Stimulated activated CD4-positive, alpha-beta T cell treated with anti-CD3 and anti-CD28 coated beads, Interleukin-15, amount 100 ng/mL, for 24 hours (primary cell): ENCODE measurements at regions not wholly inside any gene's neighbourhood (a gene's known extent, or its start where the extent isn't known, plus 50 kb on each side); places are given as distances from the start of the nearest gene placed in this dataset.

Source experiments
- DNase-seq: peaks from one replicate; pipeline ENCODE4 v3.0.0-alpha.2; 2020

- no peak for DNase-seq
These were observed 87.4 kb upstream of the FZD10 start for GRCh38 chr12:130074661-130075406.

GRCh38 chr12:130075497-130076076, 86.7 kb upstream of the FZD10 start:
- no peak for DNase-seq

- DNase-seq: no peak
These were observed 86.1 kb upstream of the FZD10 start for GRCh38 chr12:130076126-130076525.

DNA sequence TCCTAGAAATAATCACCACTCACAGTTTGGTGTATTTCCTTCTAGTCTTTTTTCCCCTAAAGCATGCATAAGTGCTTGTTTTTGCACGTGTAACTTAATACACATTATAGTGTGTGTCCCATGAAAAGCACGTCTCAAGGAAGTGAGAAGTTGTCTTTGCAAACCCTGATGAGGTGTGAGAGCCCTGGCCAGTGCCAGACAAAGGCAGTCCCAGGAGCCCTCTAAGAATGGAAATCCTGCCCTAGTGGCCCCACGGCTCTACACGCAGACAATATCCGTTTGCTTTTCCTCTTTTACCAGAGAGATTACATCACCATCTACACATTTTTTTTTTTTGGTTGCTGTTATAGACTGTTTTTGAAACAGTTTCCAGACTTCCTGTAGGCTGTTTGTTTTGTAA, 85.5 kb upstream of the FZD10 start:
- no peak for DNase-seq

GRCh38 chr12:130078852-130079251, 83.4 kb upstream of the FZD10 start:
- no peak for DNase-seq

DNA sequence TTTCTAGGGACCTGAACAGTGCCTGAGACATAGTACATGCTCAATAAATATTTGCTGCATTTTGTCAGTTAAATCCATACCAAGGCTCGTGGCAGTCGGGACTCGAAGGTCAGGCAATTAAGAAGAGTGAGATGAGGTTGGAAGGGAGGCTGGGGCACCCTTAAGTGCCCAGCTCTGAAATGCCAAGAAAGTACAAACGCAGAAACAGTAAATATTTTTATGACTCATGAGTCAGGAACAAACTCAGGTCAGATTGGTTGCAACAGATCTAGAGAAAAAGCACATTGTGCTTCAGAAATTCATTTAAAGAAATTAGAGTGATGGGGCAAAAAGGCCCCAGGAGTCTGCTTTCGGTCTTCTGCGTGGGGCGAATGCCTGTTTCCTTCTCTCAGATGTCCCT, 83.0 kb upstream of the FZD10 start:
- no peak for DNase-seq

DNA sequence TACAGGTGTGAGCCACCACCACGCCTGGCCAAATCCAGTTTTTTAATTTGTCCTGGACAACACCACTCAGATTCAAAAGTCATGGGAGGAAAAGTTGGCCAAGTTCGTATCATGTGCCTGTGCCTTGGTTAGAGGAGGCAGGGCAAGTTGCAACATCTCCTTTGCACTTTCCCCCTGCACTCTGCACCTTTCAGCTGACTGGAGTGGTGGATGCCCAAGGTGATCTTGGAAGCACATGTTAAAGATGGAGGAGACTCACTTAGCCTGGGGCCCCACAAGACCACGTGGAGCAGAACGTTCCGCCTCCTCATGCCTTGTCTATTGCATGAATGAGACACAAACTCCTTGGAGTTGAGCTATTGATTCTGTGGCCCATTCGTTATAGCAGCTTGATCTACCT, 82.1 kb upstream of the FZD10 start:
- no peak for DNase-seq

DNA sequence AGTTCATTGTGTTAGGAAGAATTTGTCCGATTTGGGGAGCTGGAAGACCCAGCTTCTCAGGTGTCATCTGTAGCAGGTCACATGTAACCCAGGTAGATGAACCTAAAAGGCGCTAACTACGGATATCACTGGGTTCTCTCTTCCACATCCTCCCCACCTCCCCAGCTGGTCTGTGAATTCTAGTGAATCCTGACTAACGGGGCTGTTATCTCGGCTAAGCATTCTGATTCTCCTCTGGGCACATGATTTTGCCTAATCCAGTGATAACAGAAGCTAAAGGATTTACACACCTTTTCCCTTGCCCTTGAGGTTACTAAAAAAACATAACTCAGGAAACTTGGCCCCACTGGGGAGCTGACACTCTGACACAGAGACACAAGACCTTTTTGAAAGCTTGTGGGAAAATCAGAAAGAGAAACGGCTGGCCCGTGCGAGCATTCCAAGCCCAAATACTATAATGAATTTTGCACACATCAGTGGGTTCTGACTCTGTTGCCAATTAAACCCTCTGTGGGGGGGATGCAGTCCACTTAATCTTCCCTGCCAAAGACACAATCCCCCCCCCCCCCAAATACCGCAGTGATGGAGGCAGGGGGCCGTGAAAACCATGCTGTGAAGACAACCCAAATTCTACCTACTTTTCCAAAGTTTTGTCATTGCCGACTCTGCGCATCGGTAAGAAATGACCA, 81.0 kb upstream of the FZD10 start:
- DNase-seq: no peak

- DNase-seq: no peak
These were observed 79.3 kb upstream of the FZD10 start for GRCh38 chr12:130083002-130083401.

GRCh38 chr12:130083734-130084133, 78.5 kb upstream of the FZD10 start:
- no peak for DNase-seq

GRCh38 chr12:130084359-130084758, 77.9 kb upstream of the FZD10 start:
- no peak for DNase-seq

DNA sequence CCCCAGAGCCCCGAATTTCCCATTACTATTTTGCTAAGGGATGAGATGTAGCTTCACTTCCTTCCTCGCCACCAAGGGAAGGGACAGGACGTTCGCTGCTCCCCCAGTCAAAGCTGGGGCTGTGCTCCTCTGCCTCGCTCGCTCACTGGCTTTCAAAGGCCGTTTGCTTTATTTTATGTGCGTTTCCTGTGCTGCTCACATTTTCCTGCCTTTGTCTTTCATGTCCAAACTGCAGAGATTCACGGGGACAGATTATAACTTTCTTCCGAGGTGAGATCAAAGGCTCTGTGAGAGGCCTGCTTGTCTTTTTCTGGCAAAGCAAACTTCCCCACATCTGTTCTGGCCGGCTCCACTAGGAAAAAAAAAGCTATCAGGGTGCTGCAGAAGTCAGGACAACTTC, 76.0 kb upstream of the FZD10 start:
- peak; percentile 25 for DNase-seq

DNA sequence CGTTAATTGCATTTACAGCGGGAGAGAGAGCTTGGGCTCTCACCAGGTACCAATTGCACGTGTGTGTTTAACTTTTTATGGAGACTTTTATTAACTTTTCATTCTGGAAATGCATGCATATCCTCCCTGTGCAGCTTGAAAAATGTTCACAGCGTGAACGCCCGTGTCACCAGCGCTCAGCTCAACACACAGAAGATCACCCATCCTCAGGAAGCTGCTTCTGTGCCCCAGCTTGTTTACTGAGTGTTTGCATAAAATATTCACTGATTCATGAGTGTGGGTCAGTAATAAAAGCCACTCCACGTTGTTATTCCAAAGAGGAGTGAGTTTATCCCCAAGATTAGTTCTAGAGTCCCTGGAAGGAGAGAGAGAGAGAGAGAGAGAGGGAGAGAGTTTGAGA, 75.5 kb upstream of the FZD10 start:
- no peak for DNase-seq

GRCh38 chr12:130087222-130087621, 75.0 kb upstream of the FZD10 start:
- DNase-seq: peak; percentile 10

GRCh38 chr12:130088504-130088903, 73.8 kb upstream of the FZD10 start:
- no peak for DNase-seq

- no peak for DNase-seq
These were observed 71.7 kb upstream of the FZD10 start for GRCh38 chr12:130090542-130090941.

DNA sequence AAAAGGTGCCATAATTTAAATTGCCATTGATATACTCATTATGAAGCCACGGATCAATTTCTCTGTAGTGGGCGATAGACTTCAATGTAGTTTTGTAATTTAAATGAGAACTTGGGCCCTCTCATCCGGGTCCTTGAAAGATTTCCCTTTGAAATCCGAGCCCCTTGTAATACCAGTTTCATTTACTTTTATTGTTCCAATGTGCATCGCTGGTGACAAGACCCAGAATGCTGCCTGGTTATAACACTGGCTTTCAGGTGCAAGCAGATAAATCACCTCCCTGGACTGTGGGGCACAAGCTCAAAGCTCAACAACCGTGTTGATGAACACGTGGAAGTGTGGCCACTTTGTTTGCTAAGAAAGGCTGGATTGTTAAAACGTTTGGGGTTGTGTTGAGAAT, 68.9 kb upstream of the FZD10 start:
- DNase-seq: no peak

- DNase-seq: no peak
These were observed 64.9 kb upstream of the FZD10 start for GRCh38 chr12:130097342-130097741.

DNA sequence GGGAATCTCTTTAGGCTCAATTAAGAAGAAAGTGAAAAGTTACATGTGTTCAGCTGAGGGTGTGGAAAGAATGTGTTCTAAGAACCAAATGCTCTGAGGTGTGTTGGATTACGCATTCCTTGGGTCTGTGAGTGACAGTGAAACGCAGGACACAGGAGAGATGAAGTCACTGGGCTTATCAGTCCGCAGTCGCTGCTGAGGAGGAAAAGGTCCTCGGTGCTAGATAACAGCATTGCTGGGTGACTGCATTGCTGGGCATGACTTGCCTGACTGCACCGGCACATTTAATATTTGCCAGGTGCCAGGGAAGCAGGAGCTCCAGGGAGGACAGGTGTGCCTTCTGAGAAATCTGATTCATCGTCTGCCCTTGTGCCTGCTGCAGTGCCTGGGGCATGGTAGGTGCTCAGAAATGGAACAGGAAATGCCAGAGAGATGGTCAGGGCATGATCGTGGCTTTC, 64.4 kb upstream of the FZD10 start:
- DNase-seq: no peak

- DNase-seq: no peak
These were observed 63.8 kb upstream of the FZD10 start for GRCh38 chr12:130098301-130099005.

- DNase-seq: no peak
These were observed 61.5 kb upstream of the FZD10 start for GRCh38 chr12:130100634-130101362.

DNA sequence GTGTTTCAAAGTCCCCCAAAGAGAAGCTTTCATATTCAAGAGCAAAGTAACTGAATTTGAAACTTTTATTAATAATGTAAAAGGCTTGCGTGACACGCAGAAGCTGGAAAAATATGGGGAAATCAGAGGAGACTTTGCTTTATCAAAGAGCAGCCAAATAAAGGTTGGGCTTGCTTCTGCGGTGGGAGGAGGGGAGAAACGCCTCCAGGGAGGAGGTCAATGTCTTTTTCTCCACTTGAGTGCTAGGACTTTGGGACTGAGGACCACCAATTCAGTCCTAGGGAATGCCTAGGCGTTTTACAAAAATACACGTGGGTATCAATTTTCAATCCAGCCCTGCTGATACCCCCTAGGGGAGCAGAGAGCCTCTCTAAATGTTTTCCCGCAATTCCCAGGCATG, 60.9 kb upstream of the FZD10 start:
- no peak for DNase-seq

GRCh38 chr12:130102266-130102665, 60.0 kb upstream of the FZD10 start:
- DNase-seq: no peak
